RPMI7951 (cell line): ENCODE measurements at regions not wholly inside any gene's neighbourhood (a gene's known extent, or its start where the extent isn't known, plus 50 kb on each side); places are given as distances from the start of the nearest gene placed in this dataset.
"Not testable (repeated sequence)": the region's sequence is repeated elsewhere in the genome, so short reads cannot be mapped to it uniquely, and the experiment has no call there.

Experiments used
- DNase-seq: peaks from one replicate; pipeline ENCODE4 v3.0.0-alpha.2; 2012; ENCODE audit warnings: low read depth

DNA sequence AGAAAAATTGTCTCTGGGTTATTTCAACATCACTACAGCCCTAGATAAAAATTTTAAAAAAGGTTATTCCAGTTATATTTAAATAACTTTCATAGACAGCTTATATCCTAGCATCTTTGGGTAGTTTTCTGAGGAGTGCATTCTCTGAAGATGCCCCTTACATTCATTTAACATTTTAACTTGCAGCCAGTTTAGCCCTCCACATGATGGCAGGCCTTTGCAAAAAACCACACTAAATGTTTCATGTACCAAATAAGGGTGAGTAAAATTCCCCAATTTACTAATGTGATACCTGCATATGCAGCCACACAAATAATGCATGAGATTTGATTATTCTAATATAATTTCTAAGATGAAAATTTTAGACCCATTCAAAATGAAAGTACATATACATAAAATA lies 108.4 kb upstream of the ZWINT start:
- DNase-seq = no peak

DNA sequence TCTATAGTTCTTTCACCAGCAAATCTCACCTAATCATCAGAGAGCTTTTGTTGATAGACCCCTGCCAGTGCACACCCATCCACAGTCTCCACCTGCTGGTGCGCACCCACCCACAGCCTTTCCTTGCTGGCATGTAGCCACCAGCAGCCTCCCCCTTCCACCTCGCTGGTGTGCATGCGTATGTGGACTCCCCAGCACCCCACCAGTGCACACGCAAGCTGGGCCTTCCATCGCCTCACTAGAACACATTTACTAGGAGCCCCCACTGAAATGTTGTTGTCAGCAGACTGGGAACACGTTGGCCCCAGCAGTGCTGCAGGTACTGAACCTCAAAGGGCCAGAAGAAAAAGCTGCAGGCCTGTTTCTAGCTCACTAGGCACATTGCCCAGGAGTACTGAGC lies 104.9 kb upstream of the ZWINT start:
- DNase-seq = no peak

- no peak for DNase-seq
These were observed 88.7 kb upstream of the ZWINT start for GRCh38 chr10:56449770-56450169.

DNA sequence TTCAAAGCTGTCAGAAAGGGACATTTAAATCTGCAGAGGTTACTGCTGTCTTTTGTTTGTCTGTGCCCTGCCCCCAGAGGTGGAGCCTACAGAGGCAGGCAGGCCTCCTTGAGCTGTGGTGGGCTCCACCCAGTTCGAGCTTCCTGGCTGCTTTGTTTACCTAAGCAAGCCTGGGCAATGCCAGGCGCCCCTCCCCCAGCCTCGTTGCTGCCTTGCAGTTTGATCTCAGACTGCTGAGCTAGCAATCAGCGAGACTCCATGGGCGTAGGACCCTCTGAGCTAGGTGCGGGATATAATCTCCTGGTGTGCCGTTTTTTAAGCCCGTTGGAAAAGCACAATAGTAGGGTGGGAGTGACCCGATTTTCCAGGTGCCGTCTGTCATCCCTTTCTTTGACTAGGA lies 86.6 kb upstream of the ZWINT start:
- not testable (repeated sequence) for DNase-seq

DNA sequence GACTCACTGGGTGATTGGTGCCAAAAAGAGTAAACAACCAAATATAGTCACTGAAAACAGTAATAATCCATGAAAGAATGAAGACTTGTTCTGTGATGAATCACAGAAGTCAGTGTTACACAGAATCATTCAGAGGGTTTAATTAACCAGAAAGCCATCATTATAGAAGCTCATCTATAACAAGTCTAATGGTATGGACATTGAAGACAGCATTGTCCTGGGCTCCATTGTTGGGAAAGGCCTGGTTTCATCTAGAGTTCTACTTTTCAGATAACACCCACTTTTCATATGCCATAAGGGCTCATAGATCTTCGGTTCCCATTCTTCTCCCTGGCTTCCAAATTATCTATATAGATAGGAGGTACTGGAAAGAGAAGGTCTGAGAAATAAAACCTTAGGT lies 80.3 kb upstream of the ZWINT start:
- not testable (repeated sequence) for DNase-seq
